Activated naive CD4-positive, alpha-beta T cell treated with Interleukin-2 at 50 U/mL for 16 hours (primary cell): ENCODE measurements at regions not wholly inside any gene's neighbourhood (a gene's known extent, or its start where the extent isn't known, plus 50 kb on each side); places are given as distances from the start of the nearest gene placed in this dataset.
"Not testable (repeated sequence)": the region's sequence is repeated elsewhere in the genome, so short reads cannot be mapped to it uniquely, and the experiment has no call there.

Experiments
- DNase-seq: peaks from one replicate; pipeline ENCODE4 v3.0.0-alpha.2; 2020

GRCh38 chr16:60087530-60087929 is 1353.4 kb upstream of the GOT2 start:
- no peak for DNase-seq

GRCh38 chr16:60078819-60079218 is 1344.7 kb upstream of the GOT2 start:
- DNase-seq = not testable (repeated sequence)

GRCh38 chr16:60077861-60078260 is 1343.7 kb upstream of the GOT2 start:
- no peak for DNase-seq

GRCh38 chr16:60074378-60074777 is 1340.3 kb upstream of the GOT2 start:
- DNase-seq = no peak

- DNase-seq = no peak
Measured at GRCh38 chr16:60073376-60073775, 1339.3 kb upstream of the GOT2 start.

GRCh38 chr16:60064026-60064425 is 1329.9 kb upstream of the GOT2 start:
- no peak for DNase-seq

GRCh38 chr16:60061396-60061795 is 1327.3 kb upstream of the GOT2 start:
- DNase-seq = no peak

- no peak for DNase-seq
Measured at GRCh38 chr16:60060731-60061130, 1326.6 kb upstream of the GOT2 start.

GRCh38 chr16:60059141-60059540 is 1325.0 kb upstream of the GOT2 start:
- no peak for DNase-seq

- DNase-seq = no peak
Measured at GRCh38 chr16:60041671-60042070, 1307.6 kb upstream of the GOT2 start.

GRCh38 chr16:60031740-60032139 is 1297.6 kb upstream of the GOT2 start:
- DNase-seq = no peak

GRCh38 chr16:60027351-60027750 is 1293.2 kb upstream of the GOT2 start:
- DNase-seq = no peak

- no peak for DNase-seq
Measured at GRCh38 chr16:60013076-60013475, 1279.0 kb upstream of the GOT2 start.

GRCh38 chr16:60001523-60001922 is 1267.4 kb upstream of the GOT2 start:
- no peak for DNase-seq

GRCh38 chr16:59997706-59998105 is 1263.6 kb upstream of the GOT2 start:
- DNase-seq = no peak

- no peak for DNase-seq
Measured at GRCh38 chr16:59993101-59993500, 1259.0 kb upstream of the GOT2 start.

- DNase-seq = no peak
Measured at GRCh38 chr16:59991171-59991570, 1257.1 kb upstream of the GOT2 start.

GRCh38 chr16:59988591-59988990 is 1254.5 kb upstream of the GOT2 start:
- DNase-seq = no peak

- no peak for DNase-seq
Measured at GRCh38 chr16:59975953-59976352, 1241.8 kb upstream of the GOT2 start.

GRCh38 chr16:59973966-59974365 is 1239.8 kb upstream of the GOT2 start:
- DNase-seq = no peak

- DNase-seq = no peak
Measured at GRCh38 chr16:59971264-59971663, 1237.1 kb upstream of the GOT2 start.

- DNase-seq = no peak
Measured at GRCh38 chr16:59964232-59964924, 1230.3 kb upstream of the GOT2 start.

- no peak for DNase-seq
Measured at GRCh38 chr16:59959311-59959710, 1225.2 kb upstream of the GOT2 start.

- DNase-seq = no peak
Measured at GRCh38 chr16:59950431-59950830, 1216.3 kb upstream of the GOT2 start.

GRCh38 chr16:59944041-59944440 is 1209.9 kb upstream of the GOT2 start:
- DNase-seq = not testable (repeated sequence)
